Anterior cingulate cortex (tissue), 58 donors: ENCODE measurements at regions not wholly inside any gene's neighbourhood (a gene's known extent, or its start where the extent isn't known, plus 50 kb on each side); places are given as distances from the start of the nearest gene placed in this dataset.

ENCODE experiments used
- DNase-seq, 58 donors: peaks; one replicate each; lab custom pipeline; 2025; lab: John Stamatoyannopoulos, UW

DNA sequence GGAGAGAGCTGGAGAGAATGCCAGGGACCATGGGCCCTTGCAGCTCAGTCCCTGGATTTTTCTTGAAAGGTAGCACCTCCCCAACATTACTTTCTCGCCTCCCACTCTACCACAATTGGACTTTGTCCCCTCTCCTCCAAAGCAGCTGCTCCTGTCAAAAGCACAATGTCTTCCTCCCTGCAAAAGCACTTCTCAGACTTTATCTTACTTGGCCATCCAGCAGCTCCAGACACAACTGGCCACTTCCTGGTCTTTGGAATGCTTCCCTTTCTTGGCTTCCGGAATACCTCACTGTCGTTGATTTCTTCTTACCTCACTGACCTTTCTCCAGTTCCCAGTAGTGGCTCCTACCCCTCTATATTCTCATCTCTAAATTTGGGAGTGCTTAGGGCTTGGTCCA lies 134.6 kb upstream of the PROK2 start:
- no peak for DNase-seq

DNA sequence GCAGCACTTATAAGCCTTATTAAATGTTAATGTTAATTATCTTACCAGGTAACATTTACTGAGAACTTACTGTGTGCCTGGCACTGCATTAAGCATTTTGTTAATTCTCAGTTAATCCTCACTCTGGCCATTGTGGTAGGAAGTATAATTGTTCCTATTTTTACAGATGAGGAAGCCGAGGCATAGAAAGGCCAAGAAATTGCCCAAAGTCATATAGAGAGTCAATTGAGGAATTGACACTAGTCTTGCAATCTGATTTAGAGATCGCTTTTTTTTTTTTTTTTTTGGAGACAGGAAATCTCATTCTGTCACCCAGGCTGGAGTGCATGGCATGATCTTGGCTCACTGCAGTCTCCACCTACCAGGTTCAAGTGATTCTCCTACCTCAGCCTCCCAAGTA lies 132.6 kb upstream of the PROK2 start:
- no peak for DNase-seq

DNA sequence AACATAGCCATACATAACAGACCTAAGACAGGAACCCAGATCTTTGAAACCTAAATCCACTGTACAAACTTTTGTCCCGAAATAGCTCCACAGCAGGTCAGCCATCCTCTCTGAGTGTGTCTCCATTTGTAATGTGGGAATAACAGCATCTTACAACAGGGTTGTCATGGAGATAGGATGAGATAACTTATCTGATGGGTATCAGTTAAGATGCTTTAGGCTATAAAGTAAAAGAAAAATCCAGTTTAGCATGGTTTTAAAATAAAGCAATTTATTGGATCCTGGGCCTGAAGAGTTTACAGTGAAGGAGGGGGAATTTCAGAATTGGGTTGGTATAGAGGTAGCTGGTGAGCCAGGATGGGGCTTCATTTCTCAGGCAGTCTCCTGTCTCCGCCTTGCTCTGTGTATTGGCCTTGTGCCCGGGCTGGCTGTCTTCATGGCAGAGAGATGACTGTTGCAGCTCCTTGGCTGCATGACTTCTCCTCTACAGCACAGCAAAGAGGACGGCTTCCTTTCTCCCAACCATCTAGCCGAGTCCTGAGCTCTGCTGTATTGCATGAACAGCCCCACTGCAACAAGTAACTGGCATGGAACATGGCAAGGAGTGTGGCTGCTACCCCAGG lies 131.9 kb upstream of the PROK2 start:
- peak in 28 of 58 donors; percentile 3 to 41 (median 12) for DNase-seq

DNA sequence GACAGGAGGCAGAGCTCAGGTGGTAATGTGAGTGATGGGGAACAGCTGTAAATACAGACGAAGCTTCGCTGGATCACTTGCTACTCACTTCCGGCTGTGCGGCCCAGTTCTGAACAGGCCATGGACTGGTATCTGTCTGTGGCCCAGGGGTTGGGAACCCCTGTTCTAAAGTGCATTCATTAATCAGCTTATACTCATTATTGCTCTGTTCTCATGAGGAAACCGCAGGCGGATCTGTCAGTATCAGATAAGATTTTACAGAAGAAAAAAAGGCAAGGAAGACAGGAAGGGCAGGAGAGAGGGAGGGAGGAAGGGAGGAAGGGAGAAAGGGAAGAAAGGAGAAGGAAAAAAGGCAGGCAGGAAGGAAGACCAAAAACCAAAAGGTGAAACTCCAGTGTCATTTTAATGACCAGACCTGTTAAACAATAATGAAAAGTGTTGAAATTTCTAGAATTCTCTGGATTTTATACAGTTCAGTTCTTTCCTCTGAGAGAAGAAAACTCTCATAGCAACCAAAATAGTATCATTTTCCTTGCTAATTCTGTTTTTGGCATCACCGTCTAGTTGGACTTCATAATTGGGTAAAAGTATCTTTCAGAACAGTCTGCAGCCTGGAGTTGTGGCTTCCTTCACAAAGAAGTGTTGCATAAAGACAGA lies 128.0 kb upstream of the PROK2 start:
- no peak for DNase-seq

DNA sequence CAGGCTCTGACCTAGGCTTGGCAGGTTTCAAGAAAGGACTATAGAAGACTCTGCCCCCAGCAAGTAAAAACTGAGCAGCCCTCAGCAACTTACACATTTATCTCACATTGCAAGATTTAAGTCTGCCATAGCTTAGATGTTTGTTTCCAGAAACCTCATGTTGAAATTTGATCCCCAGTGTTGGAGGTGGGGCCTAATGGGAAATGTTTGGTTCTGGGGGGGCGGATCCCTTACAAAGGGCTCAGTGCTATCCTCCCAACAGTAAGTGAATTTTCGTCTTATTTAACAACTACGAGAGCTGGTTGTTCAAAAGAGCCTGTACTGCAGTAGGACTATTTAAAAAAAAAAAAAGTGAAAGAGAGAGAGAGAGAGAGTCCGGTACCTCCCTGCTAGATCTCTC lies 125.2 kb upstream of the PROK2 start:
- no peak for DNase-seq

DNA sequence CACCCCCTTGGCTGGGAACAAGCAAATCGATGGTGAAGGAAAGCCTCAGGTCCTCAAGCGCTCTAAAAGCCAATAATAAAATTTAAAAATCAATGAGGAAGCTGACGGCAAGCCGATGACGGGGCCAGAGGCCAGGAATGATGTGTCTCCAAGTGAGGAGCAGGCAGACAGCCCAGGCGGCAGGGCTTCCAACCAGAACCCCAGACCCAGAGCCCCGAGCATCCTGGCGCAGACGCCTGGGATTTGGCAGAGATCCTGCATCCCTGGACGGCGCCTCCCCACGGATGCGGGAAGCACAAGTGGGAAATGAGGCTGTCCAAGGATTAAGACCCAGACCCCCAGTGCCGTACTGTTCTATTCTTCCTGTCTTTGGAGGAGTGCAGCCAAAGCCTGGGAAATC lies 123.0 kb upstream of the PROK2 start:
- peak in 27 of 58 donors; percentile 5 to 54 (median 33) for DNase-seq

DNA sequence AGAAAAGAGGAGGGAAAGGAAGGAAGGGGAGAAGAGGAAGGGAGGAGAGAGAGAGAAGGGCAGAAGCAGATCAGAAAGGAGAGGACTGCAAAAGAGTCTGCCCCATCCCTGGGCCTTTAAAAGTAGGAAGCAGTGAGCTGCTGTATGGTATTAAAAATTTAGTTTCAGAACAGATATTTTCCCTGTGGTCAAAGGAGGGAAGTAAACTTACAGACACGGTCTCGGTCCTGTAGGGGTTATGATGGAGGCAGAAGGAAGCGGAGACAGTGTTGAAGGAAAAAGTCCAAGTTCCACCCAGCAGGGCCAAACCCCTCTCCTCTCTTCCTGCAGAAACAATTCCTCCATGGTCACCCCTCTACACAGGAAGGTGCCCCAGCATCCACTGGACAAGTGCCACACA lies 122.0 kb upstream of the PROK2 start:
- DNase-seq: no peak

DNA sequence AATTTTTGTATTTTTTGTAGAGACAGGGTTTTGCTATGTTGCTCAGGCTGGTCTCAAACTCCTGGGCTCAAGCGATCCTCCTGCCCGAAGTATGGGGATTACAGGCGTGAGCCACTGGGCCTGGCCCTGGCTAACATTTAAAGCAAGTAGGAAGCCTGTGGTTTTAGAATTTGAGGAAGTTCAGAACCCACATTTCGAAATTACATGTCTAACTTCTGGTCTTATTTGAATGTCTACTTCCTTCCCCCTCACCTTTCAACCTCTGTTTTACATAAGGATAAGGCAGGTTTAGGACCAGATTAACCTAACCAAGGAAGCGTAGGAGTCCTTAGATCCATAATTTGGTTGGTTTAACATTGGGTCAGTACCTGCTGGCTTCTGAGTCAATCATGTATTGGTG lies 120.5 kb upstream of the PROK2 start:
- no peak for DNase-seq

DNA sequence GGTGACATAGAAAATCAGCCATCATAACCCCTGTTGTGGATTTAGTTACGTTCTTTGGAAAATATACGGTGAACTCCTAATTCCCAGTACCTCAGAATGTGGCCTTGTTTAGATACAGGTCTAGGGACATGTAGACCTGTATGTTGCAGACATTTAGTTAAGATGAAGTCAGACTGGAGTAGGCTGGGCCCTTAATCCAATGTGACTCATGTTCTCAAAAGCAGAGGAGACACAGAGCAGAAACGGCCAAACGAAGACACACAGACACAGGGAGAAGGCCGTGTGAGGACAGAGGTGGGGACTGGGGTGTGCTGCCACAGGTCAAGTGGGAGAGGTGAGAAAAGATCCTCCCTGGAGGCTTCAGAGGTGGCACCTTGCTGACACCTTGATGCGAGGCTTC lies 119.0 kb upstream of the PROK2 start:
- DNase-seq: no peak

DNA sequence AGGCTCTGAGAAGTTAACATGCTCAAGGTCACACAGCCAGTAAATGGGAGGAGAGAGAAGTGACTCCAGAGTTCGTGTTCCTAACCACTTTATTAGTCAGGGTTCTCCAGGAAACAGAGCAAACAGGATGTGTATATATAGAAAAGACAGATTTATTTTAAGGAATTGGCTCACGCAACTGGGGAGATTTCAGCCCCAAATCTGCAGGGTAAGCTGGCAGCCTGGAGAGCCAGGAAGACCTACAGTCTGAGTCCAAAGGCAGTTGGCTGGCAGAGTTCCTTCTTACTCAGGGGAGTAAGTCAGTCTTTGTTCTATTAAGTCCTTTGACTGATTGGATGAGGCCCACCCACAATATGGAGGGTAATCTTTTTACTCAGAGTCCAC lies 118.2 kb upstream of the PROK2 start:
- peak in 1 of 58 donors; percentile 1 for DNase-seq

DNA sequence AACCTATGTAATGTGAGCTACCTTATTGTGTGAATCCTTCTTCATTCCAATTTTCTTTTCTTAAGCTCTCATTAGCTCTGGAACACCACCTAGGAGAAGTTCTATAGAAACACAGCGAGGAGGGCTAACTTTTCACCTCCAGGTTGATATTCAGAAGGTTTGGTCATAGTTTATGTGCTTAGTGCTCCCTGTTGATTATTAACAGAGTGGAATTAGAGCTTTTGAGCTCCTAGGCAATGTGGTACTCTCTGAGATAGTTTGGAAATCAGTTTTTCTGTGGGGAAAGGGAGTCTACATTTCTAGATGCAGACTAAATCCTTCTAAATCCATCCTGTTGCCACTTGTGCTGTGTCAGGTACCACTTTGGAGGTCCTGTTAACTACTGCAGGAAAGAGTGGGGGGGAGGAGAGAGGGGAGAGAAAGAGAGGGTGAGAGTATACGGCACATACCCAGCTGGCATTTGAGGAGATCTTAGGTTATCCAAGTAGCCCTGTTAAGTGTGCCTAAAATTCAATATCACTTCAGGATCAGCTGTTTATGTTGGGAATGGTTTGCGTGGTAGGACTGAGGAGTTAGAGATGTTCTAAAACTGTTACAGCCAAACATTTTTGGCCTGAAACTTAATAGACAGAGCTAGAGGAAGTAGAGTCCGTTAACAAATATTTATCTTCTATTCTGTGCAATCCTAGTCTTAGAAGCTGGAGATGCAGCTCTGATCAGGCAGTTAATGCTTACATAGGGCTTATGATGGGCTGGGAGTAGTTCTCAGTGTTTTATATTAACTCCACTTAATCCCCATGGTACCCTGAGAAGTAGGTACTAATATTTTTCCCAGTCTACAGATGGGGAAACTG lies 117.5 kb upstream of the PROK2 start:
- no peak for DNase-seq

DNA sequence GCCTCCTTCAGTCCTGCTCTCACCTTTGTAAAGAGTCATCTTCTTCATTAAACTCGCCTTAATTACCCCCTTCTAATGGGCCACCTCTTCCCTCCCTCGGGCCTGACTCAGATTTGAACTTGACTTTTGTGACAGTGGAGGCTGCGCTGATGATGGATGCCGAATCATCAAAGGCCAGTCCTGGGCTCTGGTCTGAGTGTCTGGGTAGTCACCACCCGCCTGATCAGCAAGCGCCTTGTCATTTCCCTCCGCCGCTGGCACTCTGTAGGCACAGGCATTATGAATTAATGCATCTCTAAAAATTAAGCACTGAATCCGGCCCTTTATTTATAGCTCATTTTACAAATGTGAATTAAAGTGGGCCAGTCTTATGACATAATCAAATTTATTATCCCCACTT lies 116.7 kb upstream of the PROK2 start:
- no peak for DNase-seq

DNA sequence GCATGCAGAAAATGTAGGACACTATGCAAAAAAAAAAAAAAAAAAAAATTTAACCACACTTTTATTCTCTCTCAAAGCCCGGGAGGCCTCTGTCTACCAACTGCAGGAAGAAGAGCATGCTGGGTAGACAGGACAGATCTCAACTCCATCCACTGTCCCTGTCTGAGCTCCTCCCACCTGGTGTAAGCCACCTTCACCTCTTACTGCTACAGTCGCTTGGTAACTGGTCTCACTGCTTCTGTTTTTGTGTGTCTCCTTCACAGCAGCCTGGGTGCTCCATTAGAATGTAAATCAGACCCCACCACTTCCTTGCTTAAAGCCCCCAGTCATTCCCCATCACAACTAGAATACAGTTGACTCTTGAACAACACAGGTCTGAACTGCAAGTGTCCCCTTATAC lies 115.1 kb upstream of the PROK2 start:
- DNase-seq: no peak

DNA sequence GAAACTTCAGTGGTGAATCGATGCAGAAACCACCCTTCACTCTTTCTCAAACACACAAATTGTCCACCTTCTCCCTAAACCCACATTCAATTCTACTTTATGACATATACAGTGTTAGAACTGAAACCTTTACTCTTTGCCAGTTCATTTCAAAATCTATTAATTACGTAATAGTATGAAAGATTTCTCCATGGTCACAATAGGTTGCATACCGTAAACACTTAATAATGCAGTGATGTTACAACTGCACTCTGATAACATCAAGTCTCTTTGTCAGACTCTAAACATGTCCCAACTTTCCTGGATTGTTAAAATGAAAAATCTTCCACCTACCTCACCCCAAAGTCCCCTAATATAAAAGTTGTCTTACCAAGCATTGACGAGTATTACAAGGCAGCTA lies 111.8 kb upstream of the PROK2 start:
- no peak for DNase-seq

DNA sequence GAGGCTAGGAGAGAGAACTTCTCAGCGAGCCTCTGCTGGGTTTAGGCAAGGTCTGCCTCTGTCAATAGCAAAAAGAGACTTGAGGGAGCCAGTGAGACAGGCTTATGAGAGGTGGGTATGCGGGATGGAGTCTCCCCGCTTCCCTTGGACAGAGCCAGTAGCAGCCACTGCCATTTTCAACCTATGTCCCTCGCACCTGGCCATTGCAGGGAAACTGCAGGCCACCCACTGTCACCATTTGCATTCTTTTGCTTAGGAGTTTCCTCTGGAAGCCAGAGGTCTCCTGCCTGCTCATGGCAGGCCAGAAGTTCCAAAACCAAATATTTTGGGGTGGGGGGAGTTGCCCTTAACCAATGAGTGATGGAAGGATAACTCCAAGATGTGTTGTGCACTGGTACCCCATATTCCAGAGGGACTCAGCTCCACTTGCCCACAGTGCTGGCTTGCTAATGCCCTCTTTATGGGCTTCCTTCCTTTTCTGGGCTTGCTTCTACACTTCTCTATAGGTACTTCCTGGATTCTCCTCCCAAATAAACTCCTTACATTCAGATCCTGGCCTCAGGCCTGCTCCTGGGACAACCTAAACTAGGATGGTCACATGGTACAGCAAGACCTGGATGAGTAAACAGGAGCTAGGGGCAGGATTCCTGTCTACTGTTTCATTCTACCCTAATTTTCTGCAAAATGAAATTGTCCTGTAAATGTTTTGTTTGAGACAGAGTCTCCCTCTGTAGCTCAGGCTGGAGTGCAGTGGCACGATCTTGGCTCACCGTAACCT lies 108.9 kb upstream of the PROK2 start:
- DNase-seq: no peak

DNA sequence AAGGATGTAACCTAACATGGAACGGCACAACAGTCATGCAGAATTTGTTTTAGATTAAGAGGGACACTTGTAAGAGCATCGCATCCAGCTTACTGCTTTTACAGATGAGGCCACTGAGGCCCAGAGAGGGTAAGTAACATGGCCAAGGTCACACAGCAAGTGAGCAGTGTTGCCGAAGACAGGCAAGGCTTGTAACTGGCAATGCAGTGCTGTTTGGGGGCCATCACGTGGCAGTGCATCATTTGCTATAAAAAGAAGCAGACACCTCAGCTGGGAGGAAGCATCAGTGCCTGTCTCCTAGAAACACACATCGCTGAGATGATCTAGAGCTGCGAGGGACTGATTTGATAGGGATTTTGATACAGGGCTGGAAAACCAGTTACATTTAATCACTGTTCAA lies 108.2 kb upstream of the PROK2 start:
- peak in 35 of 58 donors; percentile 2 to 66 (median 28) for DNase-seq

DNA sequence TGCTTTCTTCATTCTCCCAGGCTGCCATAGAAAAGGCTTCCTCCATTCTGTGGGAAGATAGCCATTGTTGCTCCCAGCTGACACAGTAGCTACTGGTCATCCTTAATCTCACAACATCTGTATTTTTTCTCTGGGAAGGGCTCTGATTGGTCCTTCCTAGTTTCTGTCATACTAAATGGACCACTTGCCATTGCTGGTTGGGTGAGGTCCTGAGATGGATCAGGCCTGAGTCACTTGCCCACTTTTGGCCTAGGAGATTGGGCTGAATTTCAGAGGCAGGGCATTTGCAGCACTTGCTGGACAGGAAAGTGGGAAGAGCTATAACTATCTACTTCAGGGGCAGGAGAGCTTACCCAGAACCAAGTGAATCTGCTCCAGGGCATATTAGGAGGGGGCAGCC lies 106.5 kb upstream of the PROK2 start:
- no peak for DNase-seq

DNA sequence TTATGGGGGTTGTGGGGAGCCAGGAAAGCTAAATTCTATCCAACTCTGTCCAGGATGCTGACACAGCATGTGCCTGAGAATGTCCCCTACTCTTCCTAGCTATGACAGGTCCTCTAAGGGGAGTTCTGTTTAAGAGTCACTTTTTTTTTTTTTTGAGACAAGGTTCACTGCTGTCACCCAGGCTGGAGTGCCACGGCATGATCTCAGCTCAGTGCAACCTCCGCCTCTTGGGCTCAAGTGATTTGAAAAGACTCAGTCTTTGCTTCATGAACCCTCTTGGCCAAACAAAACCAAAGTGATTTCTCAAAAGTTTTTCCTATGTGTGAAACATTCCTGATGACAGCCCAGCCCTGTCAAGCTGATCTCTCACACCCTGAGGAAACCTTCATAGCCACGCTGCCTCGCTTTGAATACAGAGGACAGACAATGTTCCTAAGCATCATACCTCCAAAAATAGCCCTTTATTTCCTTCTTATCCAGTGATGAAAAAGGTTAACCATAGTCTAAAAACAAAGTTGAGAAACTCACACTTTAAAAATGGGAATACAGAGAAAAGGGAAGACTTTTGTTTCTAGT lies 105.5 kb upstream of the PROK2 start:
- DNase-seq: no peak

DNA sequence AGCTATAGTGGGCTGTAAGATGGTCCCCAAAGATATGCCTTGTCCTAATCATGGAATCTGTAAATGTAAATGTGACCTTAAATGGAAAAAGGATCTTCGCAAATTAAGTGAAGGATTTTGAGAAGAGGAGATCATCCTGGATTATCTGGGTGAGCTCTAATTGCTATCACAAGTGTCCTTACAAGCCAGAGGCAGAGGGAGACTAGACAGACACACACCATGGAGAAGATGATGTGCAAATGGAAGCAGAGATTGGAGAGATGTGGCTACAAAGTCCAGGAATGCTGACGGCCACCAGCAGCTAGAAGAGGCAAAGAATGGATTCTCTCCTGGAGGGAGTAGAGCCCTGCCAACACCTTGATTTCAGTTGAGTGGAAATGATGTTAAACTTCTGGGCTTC lies 102.3 kb upstream of the PROK2 start:
- no peak for DNase-seq

DNA sequence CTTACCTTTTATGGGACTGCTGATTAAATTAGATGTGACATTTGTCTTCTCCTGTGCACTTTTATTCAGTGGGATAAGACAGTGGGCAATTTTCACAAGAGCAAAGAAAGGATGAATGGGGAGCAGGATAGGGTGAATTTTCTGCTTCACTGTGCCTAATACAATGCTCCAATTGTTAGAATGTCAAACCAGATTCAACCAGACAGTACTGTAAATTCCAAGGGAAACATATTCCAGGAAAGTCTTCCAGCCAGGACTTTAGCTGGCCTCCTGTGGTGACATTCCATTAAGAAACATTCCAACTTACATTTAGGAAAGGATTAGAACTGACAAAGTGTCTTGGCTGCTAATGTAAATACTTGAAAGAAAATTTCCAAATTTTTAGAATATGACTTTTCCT lies 100.1 kb upstream of the PROK2 start:
- DNase-seq: no peak

DNA sequence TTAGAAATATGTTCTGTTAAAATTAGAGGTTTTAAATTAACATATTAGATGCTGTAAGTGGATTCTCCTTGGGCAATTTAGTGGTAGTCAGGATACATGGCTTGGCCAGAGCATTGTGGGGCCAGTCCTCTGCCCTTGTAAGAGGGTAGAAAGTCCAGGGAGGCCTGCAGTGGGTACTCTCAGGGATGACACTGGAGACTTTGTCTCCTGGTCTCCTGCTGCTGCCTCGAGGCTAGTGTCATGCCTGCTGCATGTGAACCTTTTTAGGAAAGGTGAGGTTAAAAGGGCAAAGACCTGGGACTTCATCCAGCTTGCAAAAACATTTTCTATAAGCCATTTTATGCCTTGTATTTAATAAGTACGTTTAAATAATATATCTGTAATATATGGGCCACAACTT lies 96.8 kb upstream of the PROK2 start:
- DNase-seq: no peak
